Esophagus muscularis mucosa (tissue), 4 donors: ENCODE measurements at regions not wholly inside any gene's neighbourhood (a gene's known extent, or its start where the extent isn't known, plus 50 kb on each side); places are given as distances from the start of the nearest gene placed in this dataset.
"Not testable (repeated sequence)": the region's sequence is repeated elsewhere in the genome, so short reads cannot be mapped to it uniquely, and the experiment has no call there.

Experiments used
- DNase-seq: peaks from one replicate; pipeline ENCODE4 v3.0.0-alpha.2; 2017; ENCODE audit errors: extremely low spot score
- H3K27ac ChIP-seq, 4 donors: fragments of 200-600 bp; sonication (generic); replicated peaks in 1 of 4; 1 replicate in 3 of 4; 2 replicates in 1 of 4; pipeline ENCODE4 v1.5.1; 2016 to 2019; ENCODE audit warnings: mild to moderate bottlenecking in 1 of 4
- H3K27me3 ChIP-seq, 4 donors: fragments of 200-600 bp; sonication (generic); one replicate each; pipeline versions ENCODE4 v1.5.1 to v1.6.0; 2016 to 2019
- H3K36me3 ChIP-seq, 4 donors: fragments of 200-600 bp; sonication (generic); one replicate each; pipeline ENCODE4 v1.5.1; 2016 to 2019
- H3K4me1 ChIP-seq, 4 donors: fragments of 200-600 bp; sonication (generic); one replicate each; pipeline ENCODE4 v1.5.1; 2016 to 2019
- H3K4me3 ChIP-seq, 4 donors: fragments of 200-600 bp; sonication (generic); 1 replicate in 2 of 4; 2 replicates in 2 of 4; pipeline ENCODE4 v1.5.1; 2016 to 2019; ENCODE audit warnings: mild to moderate bottlenecking in 4 of 4, moderate library complexity in 1 of 4
- H3K9me3 ChIP-seq, 4 donors: fragments of 200-600 bp; sonication (generic); 1 replicate in 3 of 4; 2 replicates in 1 of 4; pipeline ENCODE4 v1.5.1; 2016 to 2019
- EP300 ChIP-seq: sonication (generic); formaldehyde crosslinking; IDR thresholded peaks from one replicate; pipeline ENCODE4 v1.6.1; 2017; ENCODE audit warnings: antibody characterized with exemption
- POLR2A ChIP-seq: fragments of 450-650 bp; IDR thresholded peaks from one replicate; pipeline ENCODE4 v1.6.1; 2017; ENCODE audit warnings: antibody characterized with exemption, moderate library complexity, mild to moderate bottlenecking, low read depth
- POLR2AphosphoS5 ChIP-seq, 2 donors: sonication (generic); formaldehyde crosslinking; IDR thresholded peaks; one replicate each; pipeline ENCODE4 v1.6.1; 2017; ENCODE audit warnings: antibody characterized with exemption in 2 of 2
- WGBS: methylation state at CpG from one replicate; pipeline ENCODE4 v1.1.5; 2018; 5-methylcytosine and 5-hydroxymethylcytosine counted together
- intact Hi-C: fragments of 100-400 bp; cut with DNase I; formaldehyde crosslinking; loops from one replicate; pipeline ENCODE4 v1.15.1; 2023
- TF ChIP-seq, protein P1 (sequence below), 3 experiments: fragments of 200-600 bp in 2 of 3; fragments of 450-650 bp in 1 of 3; sonication (generic) in 2 of 3; IDR thresholded peaks; one replicate each; pipeline ENCODE4 v1.5.1; 2017 to 2019; ENCODE audit warnings: antibody characterized with exemption in 3 of 3, mild to moderate bottlenecking in 2 of 3, moderate library complexity in 1 of 3

DNA sequence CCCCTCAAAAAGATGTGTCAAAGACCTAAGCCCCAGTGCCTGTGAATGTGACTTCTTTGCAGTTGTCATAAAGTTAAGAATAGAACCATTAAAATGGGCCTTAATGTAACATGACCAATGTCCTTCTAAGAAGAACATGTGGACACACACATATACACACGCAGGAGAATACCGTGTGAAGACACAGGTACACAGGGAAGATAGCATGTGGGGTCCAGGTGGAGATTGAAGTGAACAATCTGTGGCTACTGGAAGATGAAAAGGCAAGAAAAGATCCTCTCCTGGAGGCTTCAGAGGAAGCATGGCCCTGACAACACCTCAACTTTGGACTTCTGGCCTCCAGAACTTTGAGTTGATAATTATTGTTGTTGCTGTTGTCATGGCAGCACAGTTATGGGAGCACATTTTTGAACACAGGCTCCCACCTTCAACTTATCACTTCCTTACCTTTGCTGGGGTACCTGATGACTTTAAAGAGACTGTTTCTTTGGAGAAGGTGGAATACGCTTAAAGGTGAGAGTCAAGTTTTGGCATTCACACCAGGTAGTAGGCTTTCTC, 123.5 kb upstream of the ADCY2 start:
- Histone ChIP-seq H3K4me3 (no peak overlapping the region), H3K9me3 (no peaks in the 10 kb centered on the region), H3K4me1 (no peaks in the 10 kb centered on the region), H3K27ac (no peak overlapping the region), H3K27me3 (no peaks in the 10 kb centered on the region), H3K36me3 (no peaks in the 10 kb centered on the region)
- no peak for DNase-seq
- TF ChIP-seq, protein P1, sequence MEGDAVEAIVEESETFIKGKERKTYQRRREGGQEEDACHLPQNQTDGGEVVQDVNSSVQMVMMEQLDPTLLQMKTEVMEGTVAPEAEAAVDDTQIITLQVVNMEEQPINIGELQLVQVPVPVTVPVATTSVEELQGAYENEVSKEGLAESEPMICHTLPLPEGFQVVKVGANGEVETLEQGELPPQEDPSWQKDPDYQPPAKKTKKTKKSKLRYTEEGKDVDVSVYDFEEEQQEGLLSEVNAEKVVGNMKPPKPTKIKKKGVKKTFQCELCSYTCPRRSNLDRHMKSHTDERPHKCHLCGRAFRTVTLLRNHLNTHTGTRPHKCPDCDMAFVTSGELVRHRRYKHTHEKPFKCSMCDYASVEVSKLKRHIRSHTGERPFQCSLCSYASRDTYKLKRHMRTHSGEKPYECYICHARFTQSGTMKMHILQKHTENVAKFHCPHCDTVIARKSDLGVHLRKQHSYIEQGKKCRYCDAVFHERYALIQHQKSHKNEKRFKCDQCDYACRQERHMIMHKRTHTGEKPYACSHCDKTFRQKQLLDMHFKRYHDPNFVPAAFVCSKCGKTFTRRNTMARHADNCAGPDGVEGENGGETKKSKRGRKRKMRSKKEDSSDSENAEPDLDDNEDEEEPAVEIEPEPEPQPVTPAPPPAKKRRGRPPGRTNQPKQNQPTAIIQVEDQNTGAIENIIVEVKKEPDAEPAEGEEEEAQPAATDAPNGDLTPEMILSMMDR (IDR thresholded peaks at IDR 0.05), result no peak
- TF ChIP-seq EP300, result no peak
- TF ChIP-seq POLR2A, result no peak
- no peak for TF ChIP-seq POLR2AphosphoS5 (IDR thresholded peaks at IDR 0.05)
- intact Hi-C loops, result no loop called here
- 95% methylated on average over 3 of the region's 3 CpGs for WGBS

DNA sequence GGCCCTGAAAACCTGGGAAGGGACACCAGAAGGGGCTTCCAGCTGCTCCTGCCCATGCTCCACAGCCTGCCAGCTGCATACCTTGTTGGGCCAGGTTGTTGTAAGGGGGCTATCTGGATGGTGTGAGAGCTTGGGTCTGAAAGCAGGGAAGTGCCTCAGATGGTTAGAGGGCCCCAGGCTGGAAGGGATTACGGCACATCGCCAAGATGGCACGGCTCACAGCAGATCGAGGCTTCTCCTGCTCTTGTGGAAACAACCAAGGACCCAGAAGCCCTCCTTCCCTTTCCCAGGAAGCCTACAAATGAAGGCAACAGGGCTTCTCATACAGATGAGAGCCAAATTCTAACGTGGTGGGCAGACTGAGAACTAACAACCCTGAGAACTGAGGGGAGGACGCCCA, 121.7 kb upstream of the ADCY2 start:
- no peak for DNase-seq
- intact Hi-C loops, result no loop called here
- H3K4me1 ChIP-seq, result no peaks in the 10 kb centered on the region
- H3K27me3 ChIP-seq, result no peaks in the 10 kb centered on the region
- WGBS, result 81% methylated on average over 6 of the region's 6 CpGs
- no peaks in the 10 kb centered on the region for H3K36me3 ChIP-seq
- H3K4me3 ChIP-seq, result no peak overlapping the region
- H3K27ac ChIP-seq, result no peak overlapping the region
- TF ChIP-seq EP300, result no peak
- TF ChIP-seq POLR2AphosphoS5 (IDR thresholded peaks at IDR 0.05), result no peak
- no peak for TF ChIP-seq POLR2A
- TF ChIP-seq, protein P1 (IDR thresholded peaks at IDR 0.05), result no peak
- no peaks in the 10 kb centered on the region for H3K9me3 ChIP-seq

DNA sequence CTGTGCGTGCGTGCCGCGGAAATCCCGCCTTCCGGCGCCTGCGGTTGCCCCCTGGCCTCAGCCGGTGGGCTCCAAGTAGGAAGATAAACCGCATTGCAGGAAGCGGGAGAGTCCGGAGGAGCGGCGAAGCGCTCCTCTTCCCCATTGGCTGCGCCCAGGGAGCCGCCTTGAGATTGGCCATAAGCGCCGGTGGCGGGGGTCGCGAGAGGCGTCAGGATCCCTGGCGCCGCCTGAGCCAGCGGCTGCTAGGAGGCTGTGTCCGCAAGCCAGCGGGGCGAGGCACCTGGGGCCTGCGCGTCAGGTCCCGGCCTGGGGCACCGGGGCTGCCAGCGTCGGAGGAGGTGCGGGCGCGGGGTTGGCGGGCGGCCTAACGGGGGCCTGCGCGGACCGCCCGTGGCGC, 106.3 kb upstream of the ADCY2 start:
- intact Hi-C loops, H3K27me3 ChIP-seq, H3K4me1 ChIP-seq, H3K4me3 ChIP-seq, H3K9me3 ChIP-seq, DNase-seq, H3K36me3 ChIP-seq, H3K27ac ChIP-seq: not testable (repeated sequence)
- 94% methylated on average over 16 of the region's 46 CpGs for WGBS

GRCh38 chr5:7297821-7298220, 98.1 kb upstream of the ADCY2 start:
- DNase-seq, result not testable (repeated sequence)
- WGBS, result no CpG with 5 or more reads among the region's 8 CpGs

DNA sequence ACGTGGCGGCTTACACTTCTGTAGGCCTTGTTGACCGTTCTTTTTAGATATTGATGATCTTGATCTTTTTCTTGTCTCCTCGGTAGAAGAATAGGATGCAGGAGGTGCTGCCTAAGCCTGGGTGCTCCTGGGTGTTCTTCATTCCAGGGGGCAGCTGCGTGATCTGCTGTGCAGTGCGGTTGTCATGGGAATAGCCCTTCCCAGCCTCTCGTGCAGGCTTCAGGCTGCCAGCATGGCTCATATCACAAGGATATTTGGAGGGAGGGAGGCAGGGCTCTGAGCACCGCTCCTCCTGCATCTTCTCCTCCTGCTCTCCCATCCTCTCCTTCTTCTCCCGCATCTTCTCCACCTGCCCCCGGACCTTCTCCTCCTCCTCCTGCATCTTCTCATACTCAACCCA, 96.2 kb upstream of the ADCY2 start:
- H3K36me3 ChIP-seq, H3K27ac ChIP-seq, H3K4me3 ChIP-seq, H3K9me3 ChIP-seq, intact Hi-C loops, H3K4me1 ChIP-seq, H3K27me3 ChIP-seq, DNase-seq: not testable (repeated sequence)
- 95% methylated on average over 9 of the region's 10 CpGs for WGBS

More at GRCh38 chr5:7297821-7298220, 98.1 kb upstream of the ADCY2 start:
- H3K27ac ChIP-seq, intact Hi-C loops, H3K27me3 ChIP-seq, H3K9me3 ChIP-seq, H3K4me3 ChIP-seq, H3K4me1 ChIP-seq, H3K36me3 ChIP-seq: not testable (repeated sequence)

DNA sequence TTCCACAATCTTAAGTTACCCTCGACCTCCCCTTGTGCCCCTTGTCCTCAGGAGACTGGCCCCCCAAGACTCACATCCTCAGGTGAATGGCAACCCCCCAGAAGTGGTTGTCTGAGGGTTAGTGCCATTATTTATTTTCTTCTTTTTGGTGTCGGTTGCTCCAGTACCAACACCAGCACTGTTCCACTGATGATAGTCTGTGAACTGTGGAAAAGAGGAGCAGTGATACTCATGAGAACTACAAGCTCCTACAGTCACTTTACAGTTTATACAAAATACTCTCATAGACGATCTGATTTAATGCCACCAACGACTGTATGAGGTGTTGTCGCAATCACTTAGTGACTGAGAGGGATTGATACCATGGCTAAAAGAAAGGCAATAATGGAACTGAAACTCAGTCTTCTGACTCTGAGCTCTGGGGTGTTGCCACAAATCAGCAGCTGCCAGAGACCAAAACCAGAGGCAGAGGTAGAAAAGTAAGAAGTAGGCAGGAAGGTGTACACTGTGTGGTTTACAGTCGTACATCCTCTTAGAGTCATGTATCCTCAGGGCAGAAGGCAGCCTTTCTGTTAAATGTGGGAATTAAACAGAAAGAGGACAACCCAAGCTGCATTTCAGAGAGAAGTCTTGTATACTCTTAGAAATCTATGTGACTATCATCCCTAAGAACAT, 90.8 kb upstream of the ADCY2 start:
- H3K9me3 ChIP-seq, H3K27ac ChIP-seq, DNase-seq, H3K4me1 ChIP-seq, H3K36me3 ChIP-seq, H3K4me3 ChIP-seq, intact Hi-C loops, H3K27me3 ChIP-seq: not testable (repeated sequence)
- WGBS, result 71% methylated on average over 3 of the region's 6 CpGs

DNA sequence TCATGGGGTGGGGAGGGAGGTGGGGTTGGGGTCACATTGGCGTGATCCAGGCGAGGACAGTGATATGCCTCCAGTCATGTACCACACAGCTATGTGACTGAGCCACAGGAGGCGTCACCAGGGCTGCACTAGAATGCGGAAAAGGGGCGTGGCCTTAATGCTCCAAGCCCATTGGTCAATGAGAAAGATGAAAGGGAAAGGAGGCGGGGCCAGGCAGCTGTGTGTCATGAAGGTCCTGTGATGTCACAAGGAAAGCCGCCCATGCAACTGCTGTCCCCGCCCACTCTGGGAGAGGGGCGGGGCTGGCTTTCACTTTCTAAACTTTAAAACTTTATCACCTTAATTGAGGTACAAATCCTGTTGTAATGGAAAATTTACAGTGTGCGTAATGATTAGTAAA, 89.4 kb upstream of the ADCY2 start:
- H3K4me3 ChIP-seq, H3K27ac ChIP-seq, H3K9me3 ChIP-seq, H3K4me1 ChIP-seq, H3K27me3 ChIP-seq, DNase-seq, H3K36me3 ChIP-seq, intact Hi-C loops: not testable (repeated sequence)
- WGBS, result 94% methylated on average over 10 of the region's 10 CpGs

GRCh38 chr5:7307709-7308108, 88.2 kb upstream of the ADCY2 start:
- 84% methylated on average over 2 of the region's 6 CpGs for WGBS

GRCh38 chr5:7309715-7310114, 86.2 kb upstream of the ADCY2 start:
- intact Hi-C loops, H3K27ac ChIP-seq, H3K9me3 ChIP-seq, H3K36me3 ChIP-seq, H3K4me3 ChIP-seq, DNase-seq, H3K4me1 ChIP-seq, H3K27me3 ChIP-seq: not testable (repeated sequence)
- 46% methylated on average over 6 of the region's 6 CpGs for WGBS

More at GRCh38 chr5:7307709-7308108, 88.2 kb upstream of the ADCY2 start:
- H3K4me1 ChIP-seq, H3K27ac ChIP-seq, H3K36me3 ChIP-seq, H3K4me3 ChIP-seq, H3K9me3 ChIP-seq, DNase-seq, H3K27me3 ChIP-seq, intact Hi-C loops: not testable (repeated sequence)

GRCh38 chr5:7310656-7311055, 85.3 kb upstream of the ADCY2 start:
- H3K4me1 ChIP-seq, intact Hi-C loops, H3K4me3 ChIP-seq, H3K27ac ChIP-seq, H3K9me3 ChIP-seq, DNase-seq, H3K36me3 ChIP-seq, H3K27me3 ChIP-seq: not testable (repeated sequence)
- 86% methylated on average over 4 of the region's 4 CpGs for WGBS
